ENCODE measurements at regions not wholly inside any gene's neighbourhood (a gene's known extent, or its start where the extent isn't known, plus 50 kb on each side); places are given as distances from the start of the nearest gene placed in this dataset.

DNA sequence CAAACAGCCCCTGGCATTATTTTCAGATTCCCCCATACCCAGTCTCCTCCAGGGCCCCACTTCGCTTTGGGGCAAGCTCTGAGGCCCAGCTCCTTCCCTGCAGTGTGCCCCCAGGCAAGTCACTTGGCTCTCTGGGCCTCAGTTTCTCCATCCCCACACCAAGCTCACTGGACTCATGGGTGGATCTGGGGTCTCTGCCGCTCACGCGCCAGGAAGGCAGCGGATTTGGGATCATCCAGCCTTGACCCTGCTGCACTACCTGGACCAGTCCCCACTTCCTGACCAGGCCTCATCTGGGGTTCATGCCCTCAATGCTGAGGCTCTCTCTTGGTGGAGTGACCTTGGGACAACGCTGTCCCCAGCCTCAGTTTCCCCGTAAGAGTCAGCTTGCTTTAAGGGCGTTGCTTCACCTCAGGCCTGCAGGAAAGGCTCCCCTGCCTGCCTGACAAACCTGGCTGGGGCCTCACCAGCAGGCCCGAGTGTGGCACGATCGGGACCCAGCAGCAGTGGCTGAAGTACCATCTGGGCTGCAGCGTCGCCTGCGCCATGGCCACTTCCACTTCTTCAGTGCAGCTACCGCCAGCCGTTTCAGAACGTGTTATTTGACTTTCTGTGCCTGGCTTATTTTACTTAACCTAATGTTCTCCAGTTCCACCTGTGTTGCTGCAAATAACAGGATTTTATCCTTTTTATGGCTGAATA is 519.6 kb upstream of the SEMA6A start:
- Mint-ChIP-seq H3K9me3 (peaks cover 2 to 15% of the 10 kb centered on the region in 2 donors), H3K27ac (no peak overlapping the region), H3K36me3 (ENCODE audit: insufficient read depth) (no peaks in the 10 kb centered on the region), H3K4me3 (no peak overlapping the region), H3K4me1 (ENCODE audit: low read depth in 2 of 2) (peaks cover 0 to 1% of the 10 kb centered on the region in 2 donors), H3K27me3 (no peaks in the 10 kb centered on the region)
- no peak for ATAC-seq (replicated peaks)
- no peak for DNase-seq

DNA sequence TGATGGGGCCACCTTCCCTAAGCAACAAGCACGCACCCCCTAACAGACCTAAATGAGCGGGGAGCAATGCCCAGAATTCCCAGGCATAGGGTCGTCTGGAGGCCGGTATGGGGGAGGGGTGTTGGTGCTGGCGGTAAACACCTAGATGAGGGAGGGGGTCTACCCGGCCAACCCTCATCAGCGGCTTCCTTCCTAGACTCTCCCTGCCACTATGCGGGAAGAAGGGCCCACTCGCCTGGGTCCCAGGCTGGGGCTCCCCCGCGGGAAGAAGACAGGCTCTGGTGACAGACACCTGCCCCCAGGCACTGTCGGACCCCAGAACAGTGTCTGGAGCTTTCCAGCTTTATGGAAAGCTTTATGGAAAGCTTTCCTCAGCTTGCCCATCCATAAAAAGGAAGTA is 519.0 kb upstream of the SEMA6A start:
- DNase-seq (no peak), ATAC-seq (replicated peaks) (no peak)
- Mint-ChIP-seq H3K27me3 (no peaks in the 10 kb centered on the region), H3K9me3 (peaks cover 0 to 15% of the 10 kb centered on the region in 2 donors), H3K4me3 (no peak overlapping the region), H3K4me1 (ENCODE audit: low read depth in 2 of 2) (peaks cover 0 to 1% of the 10 kb centered on the region in 2 donors), H3K36me3 (ENCODE audit: insufficient read depth) (no peaks in the 10 kb centered on the region), H3K27ac (no peak overlapping the region)

DNA sequence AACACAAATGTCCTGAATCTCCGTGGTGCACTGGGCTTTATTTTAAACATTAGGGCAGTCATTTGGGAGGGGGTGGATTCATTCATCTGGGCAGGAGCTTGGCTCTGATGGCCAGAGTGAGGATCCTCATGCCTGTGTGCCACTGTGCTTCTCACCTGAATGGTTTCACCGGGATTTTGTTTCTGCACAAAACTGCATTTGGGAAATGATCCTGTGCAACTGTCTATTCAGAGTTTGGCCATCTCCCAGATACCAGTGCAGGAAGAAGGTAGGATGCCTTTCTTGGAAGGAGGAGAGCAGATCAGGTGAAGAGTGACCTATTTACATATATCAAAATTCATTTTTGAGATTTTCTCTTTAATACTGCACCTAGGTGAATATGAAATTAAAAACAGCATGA is 514.4 kb upstream of the SEMA6A start:
- Mint-ChIP-seq H3K36me3 (ENCODE audit: insufficient read depth) (no peaks in the 10 kb centered on the region), H3K27ac (no peak overlapping the region), H3K27me3 (no peaks in the 10 kb centered on the region), H3K9me3 (no peaks in the 10 kb centered on the region), H3K4me3 (no peak overlapping the region), H3K4me1 (ENCODE audit: low read depth in 2 of 2) (no peaks in the 10 kb centered on the region)
- no peak for ATAC-seq (replicated peaks)
- no peak for DNase-seq

DNA sequence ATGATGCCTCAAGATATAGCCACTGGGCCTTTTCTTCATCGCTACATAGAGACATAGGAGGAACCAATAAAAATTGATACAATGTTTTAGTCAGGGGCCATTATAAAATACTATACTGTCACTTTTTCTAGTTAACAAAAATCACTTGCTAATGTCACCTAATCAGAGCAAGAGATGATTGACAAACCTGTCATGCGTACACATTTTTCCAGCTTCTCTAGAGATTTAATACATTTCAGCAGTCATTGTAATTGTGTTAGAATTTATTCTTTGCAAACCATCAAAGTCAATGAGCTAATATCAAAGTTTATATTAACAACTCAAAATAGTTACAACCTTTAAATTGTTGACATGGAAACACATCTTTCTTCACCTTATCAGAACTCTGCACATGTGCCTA is 513.6 kb upstream of the SEMA6A start:
- ATAC-seq (replicated peaks) (no peak), DNase-seq (no peak)
- H3K4me1 Mint-ChIP-seq (ENCODE audit: low read depth in 2 of 2): no peaks in the 10 kb centered on the region
- no peaks in the 10 kb centered on the region for H3K36me3 Mint-ChIP-seq (ENCODE audit: insufficient read depth)
- H3K4me3 Mint-ChIP-seq: no peak overlapping the region
- H3K27me3 Mint-ChIP-seq: no peaks in the 10 kb centered on the region
- H3K9me3 Mint-ChIP-seq: peaks cover 0 to under 1% of the 10 kb centered on the region in 2 donors
- no peak overlapping the region for H3K27ac Mint-ChIP-seq

DNA sequence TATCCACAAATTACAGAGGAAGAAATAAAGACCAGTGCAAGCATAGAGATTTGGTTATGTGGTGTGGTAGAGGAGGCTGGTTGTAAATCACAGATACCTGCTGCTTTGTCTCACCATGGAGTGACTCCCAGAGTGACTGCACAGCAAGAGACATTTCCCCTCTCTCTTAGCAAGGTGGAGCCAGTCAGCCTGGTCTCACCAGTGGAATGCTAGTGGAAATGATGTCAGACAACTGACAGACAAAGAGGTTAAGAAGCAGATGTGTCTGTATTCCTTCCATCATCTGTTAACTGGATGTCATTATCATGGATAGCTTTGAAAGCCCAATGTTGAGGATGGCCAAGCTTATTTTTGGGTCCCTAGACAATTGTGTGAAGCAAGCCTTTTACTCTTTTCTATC is 509.4 kb upstream of the SEMA6A start:
- Mint-ChIP-seq H3K36me3 (ENCODE audit: insufficient read depth) (no peaks in the 10 kb centered on the region), H3K9me3 (peaks cover 0 to 5% of the 10 kb centered on the region in 2 donors), H3K4me3 (no peak overlapping the region), H3K4me1 (ENCODE audit: low read depth in 2 of 2) (no peaks in the 10 kb centered on the region), H3K27ac (no peak overlapping the region), H3K27me3 (no peaks in the 10 kb centered on the region)
- DNase-seq: no peak
- ATAC-seq (replicated peaks): no peak

DNA sequence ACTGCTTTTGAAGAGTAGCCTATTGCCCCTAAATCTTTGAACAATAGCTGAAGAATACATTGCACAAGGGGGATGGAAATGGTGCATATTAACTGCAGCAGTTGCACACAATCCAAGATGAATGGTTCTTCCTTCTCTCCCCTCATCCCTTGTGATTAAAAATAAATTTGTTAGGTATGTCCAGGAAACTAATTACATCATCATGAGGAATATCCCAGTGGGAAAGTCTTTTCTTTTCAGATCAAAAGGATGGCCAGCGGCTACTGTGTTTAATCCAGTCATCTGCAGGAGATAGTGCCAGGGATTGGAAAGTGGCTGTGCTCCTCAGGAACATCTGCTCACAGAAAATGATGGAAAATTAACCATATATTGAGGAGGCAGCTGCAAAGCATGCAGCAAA is 508.4 kb upstream of the SEMA6A start:
- Mint-ChIP-seq H3K4me1 (ENCODE audit: low read depth in 2 of 2) (no peaks in the 10 kb centered on the region), H3K27ac (no peak overlapping the region), H3K27me3 (no peaks in the 10 kb centered on the region), H3K9me3 (peaks cover 0 to 5% of the 10 kb centered on the region in 2 donors), H3K36me3 (ENCODE audit: insufficient read depth) (no peaks in the 10 kb centered on the region), H3K4me3 (no peak overlapping the region)
- ATAC-seq (replicated peaks): no peak
- DNase-seq: no peak

DNA sequence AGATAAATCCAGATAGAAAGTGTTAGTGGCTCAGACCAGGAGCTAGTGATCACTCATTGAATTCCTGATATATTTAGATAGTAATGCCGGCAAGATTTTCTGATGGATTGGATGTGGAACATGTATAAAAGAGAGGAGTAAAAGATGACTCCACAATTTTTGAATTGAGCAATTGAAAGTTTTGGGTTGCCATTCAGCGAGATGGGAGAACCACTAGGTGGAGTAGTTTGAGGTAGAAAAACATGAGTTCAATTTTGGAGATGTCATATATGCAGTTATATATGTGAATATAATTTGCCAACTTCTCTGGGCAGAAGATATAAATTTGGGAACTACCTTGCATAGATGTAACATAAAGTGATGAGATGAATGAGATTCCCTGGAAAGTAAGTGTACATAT is 502.5 kb upstream of the SEMA6A start:
- Mint-ChIP-seq H3K9me3 (no peaks in the 10 kb centered on the region), H3K4me1 (ENCODE audit: low read depth in 2 of 2) (no peaks in the 10 kb centered on the region), H3K27ac (no peak overlapping the region), H3K36me3 (ENCODE audit: insufficient read depth) (no peaks in the 10 kb centered on the region), H3K4me3 (no peak overlapping the region), H3K27me3 (no peaks in the 10 kb centered on the region)
- DNase-seq: no peak
- no peak for ATAC-seq (replicated peaks)

DNA sequence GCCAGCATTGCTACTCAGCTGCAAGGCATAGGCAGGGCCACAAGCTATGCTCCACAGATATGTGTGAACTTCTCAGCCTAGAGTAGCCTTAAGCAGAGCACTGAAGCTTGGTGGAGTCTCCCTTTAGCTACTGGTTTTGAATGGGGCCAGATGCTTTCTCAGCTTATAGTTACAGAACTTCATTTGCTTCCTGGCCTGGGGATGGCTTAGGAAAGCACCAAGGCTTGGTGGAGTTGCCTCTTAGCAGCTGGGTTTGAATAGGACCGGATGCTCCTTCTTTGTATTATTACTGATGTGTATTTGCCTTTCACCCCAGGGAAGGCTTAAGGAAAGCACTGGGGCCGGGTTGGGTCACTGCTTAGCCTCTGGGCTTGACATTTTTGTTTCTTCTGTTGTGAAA is 497.8 kb upstream of the SEMA6A start:
- no peak overlapping the region for H3K4me3 Mint-ChIP-seq
- no peaks in the 10 kb centered on the region for H3K36me3 Mint-ChIP-seq (ENCODE audit: insufficient read depth)
- no peak overlapping the region for H3K27ac Mint-ChIP-seq
- DNase-seq: no peak
- no peaks in the 10 kb centered on the region for H3K27me3 Mint-ChIP-seq
- no peaks in the 10 kb centered on the region for H3K4me1 Mint-ChIP-seq (ENCODE audit: low read depth in 2 of 2)
- no peak for ATAC-seq (replicated peaks)
- H3K9me3 Mint-ChIP-seq: peaks cover 0 to 7% of the 10 kb centered on the region in 2 donors

DNA sequence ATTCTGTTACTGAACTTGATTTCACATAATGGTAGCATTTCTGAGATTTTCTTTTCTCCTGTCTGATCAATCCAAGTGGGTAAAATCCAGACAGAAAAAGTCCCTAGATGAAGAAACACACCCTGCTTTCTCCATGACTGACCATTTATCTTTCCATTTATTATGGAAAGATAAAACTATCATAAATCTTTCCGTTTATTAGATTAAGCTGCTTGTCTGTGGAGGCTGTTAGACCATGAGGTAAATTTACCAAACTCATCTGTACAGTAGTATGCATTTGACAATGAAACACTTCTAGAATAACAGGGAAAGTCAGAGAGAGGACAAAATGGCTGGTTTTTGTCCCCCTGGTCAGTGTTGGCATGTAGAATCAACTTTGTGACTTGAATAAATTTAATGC is 491.2 kb upstream of the SEMA6A start:
- ATAC-seq (replicated peaks) (no peak), DNase-seq (no peak)
- Mint-ChIP-seq H3K4me3 (no peak overlapping the region), H3K9me3 (peaks cover 0 to 7% of the 10 kb centered on the region in 2 donors), H3K27ac (no peak overlapping the region), H3K4me1 (ENCODE audit: low read depth in 2 of 2) (no peaks in the 10 kb centered on the region), H3K36me3 (ENCODE audit: insufficient read depth) (peaks cover 4% of the 10 kb centered on the region), H3K27me3 (no peaks in the 10 kb centered on the region)

DNA sequence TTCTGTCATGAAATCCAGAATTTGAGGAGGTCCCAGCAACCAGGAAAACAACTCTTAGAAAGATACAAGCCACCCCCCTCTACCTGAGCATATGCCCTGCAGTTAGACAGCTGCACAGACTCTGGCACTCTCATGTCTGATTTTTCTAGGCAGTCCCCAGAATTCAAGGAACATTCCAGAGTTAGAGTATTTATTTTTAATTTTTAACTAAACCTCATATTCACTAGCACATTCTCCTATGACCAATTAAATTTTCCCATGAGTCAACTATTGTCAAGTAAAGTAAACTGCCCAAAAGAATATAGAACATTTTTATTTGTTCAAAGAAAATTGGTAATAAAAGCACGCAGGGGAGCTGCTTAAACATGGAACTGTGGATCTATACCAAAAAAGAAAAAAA is 490.5 kb upstream of the SEMA6A start:
- ATAC-seq (replicated peaks) (no peak), DNase-seq (no peak)
- peaks cover 4% of the 10 kb centered on the region for H3K36me3 Mint-ChIP-seq (ENCODE audit: insufficient read depth)
- H3K4me1 Mint-ChIP-seq (ENCODE audit: low read depth in 2 of 2): no peaks in the 10 kb centered on the region
- H3K27ac Mint-ChIP-seq: no peak overlapping the region
- peaks cover 0 to 7% of the 10 kb centered on the region in 2 donors for H3K9me3 Mint-ChIP-seq
- no peaks in the 10 kb centered on the region for H3K27me3 Mint-ChIP-seq
- no peak overlapping the region for H3K4me3 Mint-ChIP-seq

DNA sequence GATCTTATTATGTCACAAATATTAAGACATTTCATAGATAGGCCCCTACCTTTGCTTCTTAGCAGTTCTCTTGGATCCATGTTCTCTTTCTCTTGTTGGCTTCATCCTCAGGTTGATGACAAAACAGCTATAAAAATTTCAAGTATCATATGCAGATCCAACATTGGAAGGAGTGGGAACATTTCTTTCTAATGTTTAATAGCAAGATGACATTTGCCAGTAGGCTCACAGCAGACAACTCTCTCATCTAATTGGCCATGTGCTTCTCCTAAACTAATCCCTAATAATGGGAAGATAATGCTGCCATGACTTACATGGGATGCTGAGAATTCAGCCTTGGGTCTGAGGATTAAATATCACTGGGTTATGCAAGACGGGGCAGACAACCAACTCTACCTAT is 485.5 kb upstream of the SEMA6A start:
- Mint-ChIP-seq H3K27me3 (no peaks in the 10 kb centered on the region), H3K36me3 (ENCODE audit: insufficient read depth) (no peaks in the 10 kb centered on the region), H3K9me3 (peaks cover 0 to 3% of the 10 kb centered on the region in 2 donors), H3K4me3 (no peak overlapping the region), H3K27ac (no peak overlapping the region), H3K4me1 (ENCODE audit: low read depth in 2 of 2) (no peaks in the 10 kb centered on the region)
- no peak for ATAC-seq (replicated peaks)
- no peak for DNase-seq

DNA sequence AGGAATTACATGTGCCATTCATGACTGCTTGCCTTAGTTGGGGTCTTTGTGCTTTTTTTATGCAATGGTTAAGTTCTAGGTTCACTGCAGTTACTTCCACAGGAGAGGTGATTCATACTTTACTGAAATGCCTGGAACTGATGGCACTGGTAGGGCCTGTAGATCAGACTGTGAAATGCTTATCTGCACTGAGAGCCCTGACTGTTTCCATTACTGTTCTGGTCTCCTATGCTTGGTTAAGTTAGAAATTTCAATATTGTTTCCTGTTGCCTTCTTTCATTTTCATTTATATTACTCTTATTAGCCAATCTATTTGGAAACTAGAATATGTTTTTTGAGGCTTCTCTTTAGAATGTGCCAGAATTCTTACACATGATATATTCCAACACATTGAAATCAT is 484.1 kb upstream of the SEMA6A start:
- H3K4me1 Mint-ChIP-seq (ENCODE audit: low read depth in 2 of 2): no peaks in the 10 kb centered on the region

DNA sequence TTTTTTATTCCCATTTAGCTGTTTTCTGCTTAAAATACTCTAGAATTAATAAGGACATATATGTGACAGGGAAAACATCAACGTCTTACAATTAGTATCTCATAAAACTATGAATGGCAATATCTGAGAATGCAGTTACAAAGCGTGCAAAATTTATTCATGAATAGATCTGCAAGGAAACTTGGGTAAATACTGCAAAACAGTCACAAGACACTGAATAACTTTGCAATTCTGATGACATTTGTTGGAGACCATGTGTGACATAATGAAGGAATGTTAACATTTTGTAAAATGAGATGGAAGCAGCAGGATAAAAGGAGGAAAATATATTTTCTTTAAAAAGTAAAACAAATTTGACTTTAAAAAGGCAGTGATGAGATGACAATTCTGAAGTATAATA is 480.9 kb upstream of the SEMA6A start:
- DNase-seq: no peak
- Mint-ChIP-seq H3K4me3 (no peak overlapping the region), H3K36me3 (ENCODE audit: insufficient read depth) (no peaks in the 10 kb centered on the region), H3K4me1 (ENCODE audit: low read depth in 2 of 2) (no peaks in the 10 kb centered on the region), H3K9me3 (peaks cover 11 to 23% of the 10 kb centered on the region in 2 donors), H3K27ac (no peak overlapping the region), H3K27me3 (no peaks in the 10 kb centered on the region)
- no peak for ATAC-seq (replicated peaks)

More for the DNA sequence above, 484.1 kb upstream of the SEMA6A start:
- Mint-ChIP-seq H3K27me3 (no peaks in the 10 kb centered on the region), H3K4me3 (no peak overlapping the region), H3K36me3 (ENCODE audit: insufficient read depth) (no peaks in the 10 kb centered on the region), H3K27ac (no peak overlapping the region), H3K9me3 (peaks cover 5 to 9% of the 10 kb centered on the region in 2 donors)
- DNase-seq (no peak), ATAC-seq (replicated peaks) (no peak)

DNA sequence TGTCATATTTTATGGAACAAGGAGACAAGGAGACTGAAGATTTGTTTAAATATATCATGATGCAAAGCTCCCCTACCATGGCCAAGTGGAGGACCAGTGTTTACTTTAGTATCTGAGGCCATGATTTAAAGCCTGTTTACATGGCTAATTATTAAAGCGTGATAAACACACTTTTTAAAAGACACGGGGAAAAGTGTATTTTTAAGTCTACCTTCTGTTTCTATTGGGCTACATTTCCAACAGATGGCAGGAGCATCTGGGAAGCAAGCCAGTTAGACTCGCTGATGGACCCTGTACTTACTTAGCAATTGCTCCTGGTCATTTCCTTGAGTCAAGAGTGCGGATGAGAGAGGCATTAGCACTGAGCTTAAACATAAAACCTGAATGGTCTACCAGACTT is 480.3 kb upstream of the SEMA6A start:
- H3K4me3 Mint-ChIP-seq: no peak overlapping the region
- ATAC-seq (replicated peaks): no peak
- H3K4me1 Mint-ChIP-seq (ENCODE audit: low read depth in 2 of 2): no peaks in the 10 kb centered on the region
- no peaks in the 10 kb centered on the region for H3K27me3 Mint-ChIP-seq
- H3K9me3 Mint-ChIP-seq: peaks cover 12 to 28% of the 10 kb centered on the region in 2 donors
- no peak overlapping the region for H3K27ac Mint-ChIP-seq
- no peak for DNase-seq
- no peaks in the 10 kb centered on the region for H3K36me3 Mint-ChIP-seq (ENCODE audit: insufficient read depth)

DNA sequence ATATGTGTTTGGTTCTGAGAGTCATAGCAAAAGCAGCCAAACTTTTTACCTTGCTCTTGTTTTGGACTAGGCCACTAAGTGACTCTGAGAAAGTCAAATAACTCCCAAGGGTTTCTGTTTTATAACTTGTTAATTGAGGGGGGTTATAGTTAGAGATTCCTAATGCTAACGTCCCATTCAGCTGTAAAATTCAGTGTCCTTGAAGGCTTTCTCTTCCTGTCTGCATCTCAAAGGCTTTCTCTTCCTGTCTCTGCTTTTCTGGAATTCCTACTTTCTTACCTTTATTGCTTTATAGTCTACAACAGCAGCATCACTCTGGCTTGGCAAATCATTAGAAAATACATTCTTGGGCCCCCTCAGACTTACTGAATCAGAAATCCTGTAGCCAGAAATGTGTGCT is 479.5 kb upstream of the SEMA6A start:
- ATAC-seq (replicated peaks): no peak
- no peak for DNase-seq
- Mint-ChIP-seq H3K4me1 (ENCODE audit: low read depth in 2 of 2) (no peaks in the 10 kb centered on the region), H3K27ac (no peak overlapping the region), H3K4me3 (no peak overlapping the region), H3K27me3 (no peaks in the 10 kb centered on the region), H3K36me3 (ENCODE audit: insufficient read depth) (no peaks in the 10 kb centered on the region), H3K9me3 (peaks cover 12 to 30% of the 10 kb centered on the region in 2 donors)
